NCI-H1105 treated with DMSO at 0.1 percent for 48 hours (cell line): ENCODE measurements at regions not wholly inside any gene's neighbourhood (a gene's known extent, or its start where the extent isn't known, plus 50 kb on each side); places are given as distances from the start of the nearest gene placed in this dataset.
"Not testable (repeated sequence)": the region's sequence is repeated elsewhere in the genome, so short reads cannot be mapped to it uniquely, and the experiment has no call there.

Experiments used
- DNase-seq: peaks from one replicate; lab custom pipeline; 2025; lab: John Stamatoyannopoulos, UW

GRCh38 chr7:112540839-112541577 lies 60.2 kb downstream of the LSMEM1 start:
- DNase-seq = no peak

GRCh38 chr7:112546723-112547513 lies 66.1 kb downstream of the LSMEM1 start:
- no peak for DNase-seq

- DNase-seq = no peak
These were observed 67.1 kb downstream of the LSMEM1 start for GRCh38 chr7:112547916-112548315.

- DNase-seq = peak; percentile 20
These were observed 69.8 kb downstream of the LSMEM1 start for GRCh38 chr7:112550468-112551060.

- DNase-seq = not testable (repeated sequence)
These were observed 70.7 kb downstream of the LSMEM1 start for GRCh38 chr7:112551521-112551920.

GRCh38 chr7:112554591-112554990 lies 73.8 kb downstream of the LSMEM1 start:
- DNase-seq = no peak

GRCh38 chr7:112556633-112557032 lies 75.8 kb downstream of the LSMEM1 start:
- no peak for DNase-seq

GRCh38 chr7:112566442-112567324 lies 85.9 kb downstream of the LSMEM1 start:
- peak; percentile 86 for DNase-seq

GRCh38 chr7:112567388-112567787 lies 86.6 kb downstream of the LSMEM1 start:
- DNase-seq = no peak

- no peak for DNase-seq
These were observed 91.2 kb downstream of the LSMEM1 start for GRCh38 chr7:112571852-112572607.

- peak; percentile 77 for DNase-seq
These were observed 92.0 kb downstream of the LSMEM1 start for GRCh38 chr7:112572669-112573301.

GRCh38 chr7:112573302-112574039 lies 92.7 kb downstream of the LSMEM1 start:
- DNase-seq = peak; percentile 43

- no peak for DNase-seq
These were observed 95.1 kb downstream of the LSMEM1 start for GRCh38 chr7:112575864-112576263.

GRCh38 chr7:112579388-112579787 lies 98.6 kb downstream of the LSMEM1 start:
- no peak for DNase-seq

- DNase-seq = no peak
These were observed 100.1 kb downstream of the LSMEM1 start for GRCh38 chr7:112580717-112581435.

- DNase-seq = no peak
These were observed 100.7 kb downstream of the LSMEM1 start for GRCh38 chr7:112581529-112581928.

GRCh38 chr7:112584290-112584689 lies 103.5 kb downstream of the LSMEM1 start:
- peak; percentile 36 for DNase-seq

- DNase-seq = no peak
These were observed 106.7 kb downstream of the LSMEM1 start for GRCh38 chr7:112587504-112587903.

- DNase-seq = not testable (repeated sequence)
These were observed 111.9 kb downstream of the LSMEM1 start for GRCh38 chr7:112592565-112593263.
